GM23338 (cell line): ENCODE measurements at regions not wholly inside any gene's neighbourhood (a gene's known extent, or its start where the extent isn't known, plus 50 kb on each side); places are given as distances from the start of the nearest gene placed in this dataset.

Experiments
- ATAC-seq: fragments of 200-7000 bp; cut with Tn5 transposase; 3 replicates; pipeline ENCODE4 v1.9.1; 2020
- DNase-seq: peaks from one replicate; pipeline ENCODE4 v3.0.0-alpha.2; 2015; ENCODE audit warnings: low spot score
- H2AFZ ChIP-seq: fragments of 200-600 bp; sonication (generic); 2 replicates; pipeline ENCODE4 v1.8.0; 2016; ENCODE audit warnings: antibody characterized with exemption, mild to moderate bottlenecking, moderate library complexity
- H3F3A ChIP-seq: fragments of 200-600 bp; sonication (generic); replicated peaks from 2 replicates; pipeline ENCODE4 v1.8.0; 2017; ENCODE audit warnings: antibody characterized with exemption, mixed run types, low read depth
- H3K27ac ChIP-seq: fragments of 200-600 bp; sonication (generic); 2 replicates; pipeline ENCODE4 v1.6.1; 2016; ENCODE audit warnings: low read depth
- H3K27me3 ChIP-seq: fragments of 200-600 bp; sonication (generic); 2 replicates; pipeline ENCODE4 v1.8.0; 2016; ENCODE audit warnings: mild to moderate bottlenecking, mixed run types, moderate library complexity; ENCODE audit not compliant: insufficient read depth
- H3K36me3 ChIP-seq: fragments of 200-600 bp; sonication (generic); 2 replicates; pipeline ENCODE4 v1.8.0; 2016; ENCODE audit warnings: mild to moderate bottlenecking; ENCODE audit not compliant: insufficient read depth
- H3K4me1 ChIP-seq: fragments of 200-600 bp; sonication (generic); 2 replicates; pipeline ENCODE4 v1.8.0; 2016; ENCODE audit warnings: mild to moderate bottlenecking, moderate library complexity; ENCODE audit not compliant: insufficient read depth
- H3K4me2 ChIP-seq: fragments of 200-600 bp; sonication (generic); 2 replicates; pipeline ENCODE4 v1.7.1; 2017; ENCODE audit warnings: mixed run types
- H3K4me3 ChIP-seq: fragments of 200-600 bp; sonication (generic); 2 replicates; pipeline ENCODE4 v1.6.1; 2016; ENCODE audit warnings: mixed run types
- H3K79me2 ChIP-seq: fragments of 200-600 bp; sonication (generic); replicated peaks from 2 replicates; pipeline ENCODE4 v1.8.0; 2017; ENCODE audit warnings: mild to moderate bottlenecking; ENCODE audit not compliant: insufficient read depth
- H3K9me2 ChIP-seq: fragments of 200-600 bp; sonication (generic); 2 replicates; pipeline ENCODE4 v1.8.0; 2017; ENCODE audit not compliant: insufficient read depth
- H4K20me1 ChIP-seq: fragments of 200-600 bp; sonication (generic); replicated peaks from 2 replicates; pipeline ENCODE4 v1.8.0; 2017; ENCODE audit warnings: mild to moderate bottlenecking; ENCODE audit not compliant: insufficient read depth
- H3K27ac Mint-ChIP-seq: 2 replicates; pipeline ENCODE4 v1.8.0; 2020; ENCODE audit warnings: inconsistent platforms, mild to moderate bottlenecking, moderate library complexity, mixed read lengths
- H3K27me3 Mint-ChIP-seq: 3 replicates; pipeline ENCODE4 v1.8.0; 2022; ENCODE audit warnings: low read depth, mild to moderate bottlenecking, moderate library complexity, mixed read lengths, inconsistent platforms; ENCODE audit not compliant: insufficient read depth, poor library complexity
- H3K36me3 Mint-ChIP-seq: 3 replicates; pipeline ENCODE4 v1.8.0; 2021; ENCODE audit warnings: low read depth, mild to moderate bottlenecking, inconsistent platforms, moderate library complexity, mixed read lengths
- H3K4me1 Mint-ChIP-seq: 3 replicates; pipeline ENCODE4 v1.8.0; 2020; ENCODE audit warnings: mild to moderate bottlenecking, inconsistent platforms, mixed read lengths
- H3K4me3 Mint-ChIP-seq: 3 replicates; pipeline ENCODE4 v1.8.0; 2021; ENCODE audit warnings: moderate library complexity, mild to moderate bottlenecking, inconsistent platforms, mixed read lengths
- H3K9me3 Mint-ChIP-seq: 3 replicates; pipeline ENCODE4 v1.8.0; 2020; ENCODE audit warnings: moderate library complexity, mild to moderate bottlenecking, inconsistent platforms, mixed read lengths
- CREB1 ChIP-seq: fragments of 250-450 bp; sonication (Bioruptor Pico); IDR thresholded peaks from 2 replicates; pipeline ENCODE4 v1.5.0; 2020; ENCODE audit warnings: low read depth, mild to moderate bottlenecking, moderate library complexity
- ETS1 ChIP-seq: IDR thresholded peaks from 2 replicates; pipeline ENCODE4 v1.6.1; 2016; ENCODE audit warnings: antibody characterized with exemption
- EZH2 ChIP-seq: fragments of 200-600 bp; sonication (generic); IDR thresholded peaks from one replicate; pipeline ENCODE4 v1.8.0; 2017; ENCODE audit warnings: antibody characterized with exemption, mild to moderate bottlenecking, low read depth; ENCODE audit not compliant: unreplicated experiment
- EZH2phosphoT487 ChIP-seq: fragments of 200-600 bp; sonication (generic); IDR thresholded peaks from one replicate; pipeline ENCODE4 v1.8.1; 2018; ENCODE audit warnings: antibody characterized with exemption; ENCODE audit not compliant: unreplicated experiment
- JUNB ChIP-seq: IDR thresholded peaks from one replicate; pipeline ENCODE4 v1.6.1; 2016; ENCODE audit warnings: antibody characterized with exemption; ENCODE audit not compliant: unreplicated experiment
- NANOG ChIP-seq: IDR thresholded peaks from 2 replicates; pipeline ENCODE4 v1.6.1; 2016; ENCODE audit warnings: antibody characterized with exemption, borderline replicate concordance
- POLR2AphosphoS5 ChIP-seq: IDR thresholded peaks from 2 replicates; pipeline ENCODE4 v1.6.1; 2016; ENCODE audit warnings: antibody characterized with exemption, low read depth
- REST ChIP-seq: IDR thresholded peaks from one replicate; pipeline ENCODE4 v1.6.1; 2018; ENCODE audit warnings: antibody characterized with exemption; ENCODE audit not compliant: unreplicated experiment
- STAT1 ChIP-seq: IDR thresholded peaks from one replicate; pipeline ENCODE4 v1.6.1; 2016; ENCODE audit warnings: antibody characterized with exemption; ENCODE audit not compliant: unreplicated experiment
- ZNF114 ChIP-seq: fragments of 250-450 bp; sonication (Bioruptor Pico); IDR thresholded peaks from 2 replicates; pipeline ENCODE4 v1.5.0; 2020; ENCODE audit warnings: mild to moderate bottlenecking, moderate library complexity
- ZNF331 ChIP-seq: fragments of 250-450 bp; sonication (Bioruptor Pico); IDR thresholded peaks from 2 replicates; pipeline ENCODE4 v1.5.0; 2020; ENCODE audit warnings: low read depth, mild to moderate bottlenecking, moderate library complexity
- ZNF462 ChIP-seq: fragments of 250-450 bp; sonication (Bioruptor Pico); IDR thresholded peaks from 2 replicates; pipeline ENCODE4 v1.5.0; 2020; ENCODE audit warnings: mild to moderate bottlenecking, moderate library complexity
- TF ChIP-seq, protein P1 (sequence below), 2 experiments: fragments of 200-600 bp in 1 of 2; sonication (generic) in 1 of 2; conservative IDR thresholded peaks; 2 replicates each; pipeline versions ENCODE4 v1.5.1 to v1.6.1; 2016 to 2017; ENCODE audit warnings: antibody characterized with exemption in 2 of 2, low read depth in 2 of 2, mild to moderate bottlenecking in 2 of 2, moderate library complexity in 1 of 2

GRCh38 chr2:176503776-176504175 is 234.5 kb downstream of the MTX2 start:
- H3K27me3 ChIP-seq = no peaks in the 10 kb centered on the region
- Mint-ChIP-seq H3K27me3 (no peaks in the 10 kb centered on the region), H3K4me3 (no peak overlapping the region), H3K27ac (no peak overlapping the region), H3K36me3 (no peaks in the 10 kb centered on the region), H3K9me3 (no peaks in the 10 kb centered on the region), H3K4me1 (no peaks in the 10 kb centered on the region; the same call in 2 of the 3 replicates)
- no peaks in the 10 kb centered on the region for H3K79me2 ChIP-seq
- no peak overlapping the region for H3K4me3 ChIP-seq
- TF ChIP-seq STAT1 = no peak
- no peak for TF ChIP-seq ZNF331
- TF ChIP-seq ETS1 = no peak
- TF ChIP-seq ZNF462 (CRISPR knock-in tag) = no peak
- TF ChIP-seq NANOG = no peak
- TF ChIP-seq JUNB = no peak
- TF ChIP-seq ZNF114 = no peak
- no peak for TF ChIP-seq EZH2
- TF ChIP-seq EZH2phosphoT487 = no peak
- TF ChIP-seq, protein P1, sequence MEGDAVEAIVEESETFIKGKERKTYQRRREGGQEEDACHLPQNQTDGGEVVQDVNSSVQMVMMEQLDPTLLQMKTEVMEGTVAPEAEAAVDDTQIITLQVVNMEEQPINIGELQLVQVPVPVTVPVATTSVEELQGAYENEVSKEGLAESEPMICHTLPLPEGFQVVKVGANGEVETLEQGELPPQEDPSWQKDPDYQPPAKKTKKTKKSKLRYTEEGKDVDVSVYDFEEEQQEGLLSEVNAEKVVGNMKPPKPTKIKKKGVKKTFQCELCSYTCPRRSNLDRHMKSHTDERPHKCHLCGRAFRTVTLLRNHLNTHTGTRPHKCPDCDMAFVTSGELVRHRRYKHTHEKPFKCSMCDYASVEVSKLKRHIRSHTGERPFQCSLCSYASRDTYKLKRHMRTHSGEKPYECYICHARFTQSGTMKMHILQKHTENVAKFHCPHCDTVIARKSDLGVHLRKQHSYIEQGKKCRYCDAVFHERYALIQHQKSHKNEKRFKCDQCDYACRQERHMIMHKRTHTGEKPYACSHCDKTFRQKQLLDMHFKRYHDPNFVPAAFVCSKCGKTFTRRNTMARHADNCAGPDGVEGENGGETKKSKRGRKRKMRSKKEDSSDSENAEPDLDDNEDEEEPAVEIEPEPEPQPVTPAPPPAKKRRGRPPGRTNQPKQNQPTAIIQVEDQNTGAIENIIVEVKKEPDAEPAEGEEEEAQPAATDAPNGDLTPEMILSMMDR (conservative IDR thresholded peaks at IDR 0.05; ENCODE audit: low read depth in 2 of 2) = no peak
- no peak for TF ChIP-seq REST
- TF ChIP-seq POLR2AphosphoS5 = no peak
- TF ChIP-seq CREB1 (CRISPR knock-in tag) = no peak
- H3F3A ChIP-seq = no peaks in the 10 kb centered on the region
- DNase-seq (no peak), ATAC-seq (no peak)
- no peaks in the 10 kb centered on the region for H3K36me3 ChIP-seq
- H3K27ac ChIP-seq = no peak overlapping the region
- H3K9me2 ChIP-seq = no peaks in the 10 kb centered on the region
- H3K4me2 ChIP-seq = no peak overlapping the region
- no peaks in the 10 kb centered on the region for H4K20me1 ChIP-seq
- H2AFZ ChIP-seq = no peak overlapping the region
- H3K4me1 ChIP-seq = no peaks in the 10 kb centered on the region
